Activated CD8-positive, alpha-beta memory T cell treated with anti-CD3 and anti-CD28 coated beads, Interleukin-2, amount 50 U/mL, for 24 hours (primary cell): ENCODE measurements at regions not wholly inside any gene's neighbourhood (a gene's known extent, or its start where the extent isn't known, plus 50 kb on each side); places are given as distances from the start of the nearest gene placed in this dataset.
"Not testable (repeated sequence)": the region's sequence is repeated elsewhere in the genome, so short reads cannot be mapped to it uniquely, and the experiment has no call there.

Experiments
- DNase-seq: peaks from one replicate; pipeline ENCODE4 v3.0.0-alpha.2; 2020; ENCODE audit errors: extremely low read depth

GRCh38 chr1:14137411-14138134 is 437.6 kb downstream of the PRDM2 start:
- no peak for DNase-seq

GRCh38 chr1:14138135-14138506 is 438.1 kb downstream of the PRDM2 start:
- no peak for DNase-seq

- DNase-seq: no peak
Measured at GRCh38 chr1:14138687-14139086, 438.7 kb downstream of the PRDM2 start.

GRCh38 chr1:14140831-14141401 is 440.9 kb downstream of the PRDM2 start:
- DNase-seq: no peak

GRCh38 chr1:14141656-14142055 is 441.7 kb downstream of the PRDM2 start:
- no peak for DNase-seq

GRCh38 chr1:14142397-14143100 is 442.6 kb downstream of the PRDM2 start:
- no peak for DNase-seq

- DNase-seq: no peak
Measured at GRCh38 chr1:14143777-14144176, 443.8 kb downstream of the PRDM2 start.

GRCh38 chr1:14148526-14148925 is 448.5 kb downstream of the PRDM2 start:
- DNase-seq: no peak

GRCh38 chr1:14149431-14149830 is 449.1 kb upstream of the KAZN start:
- DNase-seq: no peak

GRCh38 chr1:14156543-14156942 is 441.9 kb upstream of the KAZN start:
- DNase-seq: no peak

- DNase-seq: no peak
Measured at GRCh38 chr1:14160781-14161180, 437.7 kb upstream of the KAZN start.

- no peak for DNase-seq
Measured at GRCh38 chr1:14163246-14163645, 435.2 kb upstream of the KAZN start.

GRCh38 chr1:14165371-14165801 is 433.1 kb upstream of the KAZN start:
- no peak for DNase-seq

GRCh38 chr1:14167884-14168283 is 430.6 kb upstream of the KAZN start:
- DNase-seq: no peak

GRCh38 chr1:14168326-14169063 is 430.0 kb upstream of the KAZN start:
- no peak for DNase-seq

GRCh38 chr1:14173598-14173997 is 424.9 kb upstream of the KAZN start:
- no peak for DNase-seq

- not testable (repeated sequence) for DNase-seq
Measured at GRCh38 chr1:14177866-14178265, 420.6 kb upstream of the KAZN start.

- DNase-seq: no peak
Measured at GRCh38 chr1:14180738-14181137, 417.7 kb upstream of the KAZN start.

- DNase-seq: no peak
Measured at GRCh38 chr1:14181191-14181795, 417.2 kb upstream of the KAZN start.

- no peak for DNase-seq
Measured at GRCh38 chr1:14182856-14183255, 415.6 kb upstream of the KAZN start.

GRCh38 chr1:14183329-14183728 is 415.2 kb upstream of the KAZN start:
- no peak for DNase-seq

- DNase-seq: no peak
Measured at GRCh38 chr1:14184454-14184853, 414.0 kb upstream of the KAZN start.
